Epithelial cell of proximal tubule (primary cell): ENCODE measurements at regions not wholly inside any gene's neighbourhood (a gene's known extent, or its start where the extent isn't known, plus 50 kb on each side); places are given as distances from the start of the nearest gene placed in this dataset.
"Not testable (repeated sequence)": the region's sequence is repeated elsewhere in the genome, so short reads cannot be mapped to it uniquely, and the experiment has no call there.

Source experiments
- DNase-seq: peaks from one replicate; pipeline ENCODE4 v3.0.0-alpha.2; 2011; ENCODE audit warnings: low read depth
- H3K4me3 ChIP-seq: 2 replicates; pipeline ENCODE4 v1.5.1; 2011; ENCODE audit warnings: low read depth, mild to moderate bottlenecking, low read length
- TF ChIP-seq, protein P1 (sequence below): conservative IDR thresholded peaks from 2 replicates; pipeline ENCODE4 v1.5.1; 2012; ENCODE audit warnings: low read depth, mild to moderate bottlenecking, low read length

DNA sequence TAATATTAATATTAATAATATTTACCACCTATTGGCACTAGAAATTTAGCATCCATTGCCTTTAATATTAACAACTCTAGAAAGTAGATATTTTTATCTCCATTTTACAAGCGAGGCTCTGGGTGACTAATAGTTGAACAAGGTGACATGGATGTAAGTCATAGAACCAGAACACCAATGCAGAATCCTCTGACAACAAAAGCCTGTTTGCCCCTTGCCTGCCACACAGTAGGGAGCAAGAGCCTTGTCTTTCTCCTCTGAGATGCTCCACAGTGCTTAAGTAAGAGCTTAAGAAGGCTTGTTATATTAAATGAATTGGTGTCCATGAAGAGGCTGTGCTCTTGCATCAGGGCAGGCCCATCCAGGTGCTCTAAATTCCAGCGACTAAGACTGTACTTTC lies 51.2 kb upstream of the LBX1 start:
- DNase-seq: no peak
- TF ChIP-seq, protein P1, sequence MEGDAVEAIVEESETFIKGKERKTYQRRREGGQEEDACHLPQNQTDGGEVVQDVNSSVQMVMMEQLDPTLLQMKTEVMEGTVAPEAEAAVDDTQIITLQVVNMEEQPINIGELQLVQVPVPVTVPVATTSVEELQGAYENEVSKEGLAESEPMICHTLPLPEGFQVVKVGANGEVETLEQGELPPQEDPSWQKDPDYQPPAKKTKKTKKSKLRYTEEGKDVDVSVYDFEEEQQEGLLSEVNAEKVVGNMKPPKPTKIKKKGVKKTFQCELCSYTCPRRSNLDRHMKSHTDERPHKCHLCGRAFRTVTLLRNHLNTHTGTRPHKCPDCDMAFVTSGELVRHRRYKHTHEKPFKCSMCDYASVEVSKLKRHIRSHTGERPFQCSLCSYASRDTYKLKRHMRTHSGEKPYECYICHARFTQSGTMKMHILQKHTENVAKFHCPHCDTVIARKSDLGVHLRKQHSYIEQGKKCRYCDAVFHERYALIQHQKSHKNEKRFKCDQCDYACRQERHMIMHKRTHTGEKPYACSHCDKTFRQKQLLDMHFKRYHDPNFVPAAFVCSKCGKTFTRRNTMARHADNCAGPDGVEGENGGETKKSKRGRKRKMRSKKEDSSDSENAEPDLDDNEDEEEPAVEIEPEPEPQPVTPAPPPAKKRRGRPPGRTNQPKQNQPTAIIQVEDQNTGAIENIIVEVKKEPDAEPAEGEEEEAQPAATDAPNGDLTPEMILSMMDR: no peak
- no peak overlapping the region for H3K4me3 ChIP-seq

DNA sequence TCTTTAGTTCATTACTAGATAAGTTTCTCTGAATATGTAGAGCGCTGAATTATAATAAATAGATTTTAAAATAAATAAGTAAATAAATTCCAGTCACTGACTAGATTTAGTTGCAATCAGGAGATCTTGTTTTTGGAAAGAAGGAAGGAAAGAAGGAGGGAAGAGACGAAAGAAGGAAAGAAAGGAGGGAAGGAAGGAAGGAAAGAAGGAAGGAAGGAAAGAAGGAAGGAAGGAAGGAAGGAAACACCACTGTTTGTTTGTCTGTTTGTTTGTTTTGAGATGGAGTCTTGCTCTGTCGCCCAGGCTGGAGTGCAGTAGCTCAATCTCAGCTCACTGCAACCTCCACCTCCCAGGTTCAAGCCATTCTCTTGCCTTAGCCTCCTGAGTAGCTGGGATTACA lies 51.7 kb upstream of the LBX1 start:
- DNase-seq, H3K4me3 ChIP-seq: not testable (repeated sequence)

DNA sequence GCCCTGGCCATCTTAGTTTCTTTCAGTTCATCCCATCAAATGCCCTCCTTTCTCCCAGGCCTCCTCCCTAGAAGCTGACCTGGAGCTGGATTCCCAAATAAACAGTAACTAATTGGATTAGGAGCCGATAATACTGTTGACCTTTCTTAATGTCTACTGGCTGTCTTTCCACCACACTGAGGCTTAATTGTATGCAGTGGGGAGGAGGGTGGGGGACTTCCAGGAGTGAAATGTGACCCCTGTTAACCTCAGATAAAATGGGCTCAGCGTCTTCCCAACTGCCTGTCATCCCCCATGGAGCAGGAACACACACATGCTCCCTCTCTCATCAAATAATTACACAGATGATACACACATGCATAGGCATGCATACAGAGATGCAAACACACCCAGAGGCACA lies 53.7 kb upstream of the LBX1 start:
- DNase-seq: no peak
- H3K4me3 ChIP-seq: no peak overlapping the region
- TF ChIP-seq, protein P1: no peak

DNA sequence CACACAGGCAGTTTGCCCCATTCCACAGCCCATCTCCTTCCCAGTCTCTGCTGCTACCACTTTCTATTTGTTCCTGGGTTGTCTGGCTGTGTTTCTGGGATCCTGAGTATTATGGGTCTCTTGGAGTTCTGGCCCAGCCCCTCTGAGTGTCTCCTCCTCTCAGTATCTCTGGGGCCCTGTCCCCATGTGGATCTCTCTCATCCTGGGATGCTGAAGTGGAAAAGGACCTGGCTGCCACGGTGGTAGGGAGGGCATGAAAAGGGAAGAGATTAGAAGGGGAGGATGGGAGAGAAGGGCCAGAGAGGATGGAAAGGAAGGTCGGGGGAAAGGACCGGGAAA lies 54.5 kb upstream of the LBX1 start:
- DNase-seq: no peak
- H3K4me3 ChIP-seq: no peak overlapping the region
- TF ChIP-seq, protein P1: no peak

DNA sequence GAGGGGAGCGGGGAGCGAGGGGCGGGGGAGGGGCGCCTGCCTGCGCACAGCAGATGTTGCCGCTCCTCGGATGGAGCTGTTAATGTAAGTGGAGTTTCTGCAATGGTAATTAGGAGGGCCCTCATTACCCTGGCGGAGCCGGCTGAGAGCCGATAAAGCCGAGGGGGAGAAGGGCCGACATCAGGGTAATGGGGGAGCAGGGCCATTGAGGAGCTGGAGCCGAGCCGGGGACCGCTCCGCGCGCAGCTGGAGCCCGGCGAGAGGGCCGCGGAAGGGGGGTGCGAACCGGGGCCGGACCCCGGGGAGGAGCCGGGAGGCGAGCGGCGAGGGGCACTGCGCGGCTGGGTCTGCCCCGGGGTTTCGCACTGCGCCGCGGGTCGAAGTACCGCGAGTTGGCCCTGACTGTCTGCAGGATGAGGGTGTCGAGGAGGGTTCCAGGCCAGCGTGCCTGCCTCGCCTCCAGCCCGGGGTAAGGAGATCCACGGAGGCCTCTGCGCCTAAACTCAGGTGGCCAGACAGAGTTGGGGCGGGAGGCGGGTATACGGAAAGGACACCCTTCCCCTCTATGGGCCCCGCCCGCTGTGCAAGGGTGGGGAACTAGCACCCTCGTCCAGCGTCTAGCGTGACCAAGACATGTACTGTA lies 55.0 kb upstream of the LBX1 start:
- no peak for DNase-seq
- TF ChIP-seq, protein P1: no peak

DNA sequence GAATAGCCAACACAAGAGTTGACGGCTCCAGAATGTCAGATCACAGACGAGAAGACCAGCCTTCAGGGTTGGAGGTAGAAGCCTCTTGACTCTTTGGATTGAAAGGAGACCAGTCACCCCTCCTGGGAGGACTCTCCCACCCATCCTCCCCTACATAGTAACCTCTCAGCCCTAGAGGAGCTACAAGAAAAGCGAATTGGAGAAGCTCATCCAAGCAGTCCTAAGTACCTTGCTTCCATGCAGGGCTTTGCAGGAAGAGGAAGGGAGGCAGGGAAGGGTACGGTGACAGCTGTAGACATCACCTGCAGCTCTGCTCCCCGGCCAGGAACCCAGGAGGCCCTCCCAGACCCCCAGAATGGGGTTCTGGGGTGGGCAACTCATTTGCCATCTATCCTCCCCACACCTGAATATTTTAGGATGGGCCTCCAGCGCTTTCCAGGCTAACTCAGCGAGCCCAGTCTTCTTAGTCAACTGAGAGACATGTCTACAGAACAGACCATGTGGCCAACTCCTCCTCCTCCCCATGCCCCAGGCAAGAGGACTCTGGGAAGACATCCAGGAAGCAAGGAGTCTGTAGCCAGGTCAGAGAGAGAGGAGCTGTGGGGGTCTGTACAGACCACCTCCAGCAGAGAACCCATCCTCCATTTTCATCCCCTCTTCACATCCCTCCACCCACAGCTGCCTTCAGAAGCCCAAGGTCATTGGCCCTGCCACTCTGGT lies 55.6 kb upstream of the LBX1 start:
- TF ChIP-seq, protein P1: no peak
- no peak for DNase-seq
- no peak overlapping the region for H3K4me3 ChIP-seq

More for the DNA sequence above, 55.0 kb upstream of the LBX1 start:
- no peak overlapping the region for H3K4me3 ChIP-seq

DNA sequence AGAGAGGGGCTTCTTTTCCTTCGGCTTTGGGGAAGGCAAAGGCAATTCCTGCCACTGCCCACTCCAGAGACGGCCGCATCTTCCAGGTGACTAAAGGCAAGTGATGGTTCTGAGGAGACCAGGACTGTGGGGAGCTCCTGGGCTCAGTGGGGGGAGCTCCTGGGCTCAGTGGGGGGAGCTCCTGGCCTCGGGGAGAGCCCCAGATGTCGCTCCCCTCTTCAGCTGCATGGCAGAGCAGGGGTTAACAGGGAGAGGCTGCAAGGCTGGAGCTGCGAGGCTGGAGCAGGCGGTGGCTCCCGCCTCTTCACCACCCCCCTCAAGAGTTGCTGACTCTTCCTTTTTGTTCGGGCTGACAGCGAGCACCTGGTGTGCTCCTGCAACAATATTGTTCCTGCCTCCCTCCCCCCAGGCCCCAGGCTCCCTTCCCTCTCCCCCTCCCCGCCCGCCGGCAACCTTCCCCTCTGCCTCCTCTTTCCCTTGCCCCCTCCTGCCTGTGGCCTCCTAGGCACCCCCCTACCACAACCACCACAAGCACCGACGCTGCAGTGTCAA lies 56.3 kb upstream of the LBX1 start:
- no peak overlapping the region for H3K4me3 ChIP-seq
- no peak for DNase-seq
- TF ChIP-seq, protein P1: no peak
